ENCODE measurements at regions not wholly inside any gene's neighbourhood (a gene's known extent, or its start where the extent isn't known, plus 50 kb on each side); places are given as distances from the start of the nearest gene placed in this dataset.

DNA sequence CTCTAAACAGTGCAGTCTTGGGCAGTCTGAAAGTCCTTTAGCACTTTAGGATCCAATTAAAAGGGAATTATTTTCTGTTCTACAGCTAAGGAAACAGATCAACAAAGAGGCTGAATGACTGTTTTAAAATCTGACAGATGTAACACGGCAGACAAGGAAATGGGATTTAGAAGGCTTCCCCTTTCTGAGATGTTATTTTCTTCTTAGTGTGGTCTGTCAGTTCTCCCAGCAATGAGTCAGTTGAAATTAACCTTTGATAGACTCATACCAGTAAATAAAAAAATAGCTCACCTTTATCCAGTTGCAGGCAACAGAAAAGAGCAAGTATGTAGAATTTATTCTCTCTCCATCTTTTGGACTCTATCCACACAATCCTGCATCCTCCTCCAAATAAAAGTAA is 98.1 kb downstream of the NEDD1 start:
- POLR2A ChIA-PET, result no interaction called here
- Histone ChIP-seq H3K27me3 (ENCODE audit: control insufficient read depth in 2 of 2, insufficient read depth in 2 of 2, low read length in 2 of 2) (peaks cover 0 to 5% of the 10 kb centered on the region in 2 experiments), H3K4me3 (replicated peaks in 1 of 3; ENCODE audit: insufficient read depth in 1 of 3, low read depth in 1 of 3, low read length in 3 of 3) (no peak overlapping the region), H3K9me1 (replicated peaks; ENCODE audit: control insufficient read depth, extremely low read depth, insufficient read depth, low read length) (no peaks in the 10 kb centered on the region), H3K79me2 (ENCODE audit: control insufficient read depth, insufficient read depth, low read length) (no peaks in the 10 kb centered on the region), H3K9ac (replicated peaks; ENCODE audit: extremely low read depth, insufficient read depth, low read length) (no peak overlapping the region), H3K4me2 (ENCODE audit: insufficient read depth, low read length) (no peak overlapping the region), H3K27ac (ENCODE audit: insufficient read depth, low read depth, low read length) (no peak overlapping the region), H3K36me3 (ENCODE audit: control insufficient read depth in 2 of 2, extremely low read depth in 1 of 2, insufficient read depth in 2 of 2, low read length in 2 of 2) (no peaks in the 10 kb centered on the region), H2AFZ (ENCODE audit: low read depth, low read length) (no peak overlapping the region), H3K4me1 (ENCODE audit: control insufficient read depth, extremely low read depth, insufficient read depth, low read length) (no peaks in the 10 kb centered on the region), H3K9me3 (replicated peaks; ENCODE audit: control insufficient read depth, insufficient read depth, low read length) (no peaks in the 10 kb centered on the region), H4K20me1 (replicated peaks; ENCODE audit: control insufficient read depth, extremely low read depth, insufficient read depth, low read length) (no peaks in the 10 kb centered on the region)
- dilution Hi-C loops (cut with MboI; ENCODE audit: extremely low pct_ligation_motif_present, low sequenced_read_pairs), result no loop called here
- intact Hi-C loops (cut with micrococcal nuclease), result no loop called here
- CTCF ChIA-PET, result interaction anchor here (0.7 to 1.5 kb wide), 2 partner anchors 18 to 21 kb away, joined by 4 to 5 read pairs; no protein-coding TSS in a partner anchor
- TF ChIP-seq CTCF (IDR thresholded peaks at IDR 0.05; ENCODE audit: extremely low read depth in 1 of 2, insufficient read depth in 1 of 2, low read depth in 1 of 2, low read length in 2 of 2), result no peak
- no peak for TF ChIP-seq MYC (IDR thresholded peaks at IDR 0.05; ENCODE audit: low read depth, low read length)
- TF ChIP-seq FOS (IDR thresholded peaks at IDR 0.05; ENCODE audit: borderline replicate concordance, insufficient read depth, low read length), result no peak
- TF ChIP-seq GATA2 (IDR thresholded peaks at IDR 0.05; ENCODE audit: insufficient read depth, insufficient read length, low read depth, low read length), result no peak
- no peak for TF ChIP-seq JUN (IDR thresholded peaks at IDR 0.05; ENCODE audit: borderline replicate concordance, insufficient read depth, insufficient read length, low read depth)
- TF ChIP-seq EZH2 (IDR thresholded peaks at IDR 0.05; ENCODE audit: borderline replicate concordance, low read depth, low read length, severe bottlenecking), result no peak
- TF ChIP-seq, protein P1, sequence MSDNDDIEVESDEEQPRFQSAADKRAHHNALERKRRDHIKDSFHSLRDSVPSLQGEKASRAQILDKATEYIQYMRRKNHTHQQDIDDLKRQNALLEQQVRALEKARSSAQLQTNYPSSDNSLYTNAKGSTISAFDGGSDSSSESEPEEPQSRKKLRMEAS (IDR thresholded peaks at IDR 0.05; ENCODE audit: insufficient read depth, insufficient read length), result no peak
- TF ChIP-seq POLR2A (IDR thresholded peaks at IDR 0.05; ENCODE audit: low read depth, low read length), result no peak
- TF ChIP-seq POLR2AphosphoS5 (IDR thresholded peaks at IDR 0.05; ENCODE audit: insufficient read depth, low read depth, low read length), result no peak
- no TSS peak for BruUV-seq (replicated peaks)
- FAIRE-seq, result no peak
- no peak for DNase-seq (ENCODE audit: low read depth, low spot score)
